Activated T-cell treated with anti-CD3 and anti-CD28 coated beads, Interleukin-2, amount 50 U/mL, for 72 hours (primary cell): ENCODE measurements at regions not wholly inside any gene's neighbourhood (a gene's known extent, or its start where the extent isn't known, plus 50 kb on each side); places are given as distances from the start of the nearest gene placed in this dataset.

Source experiments
- ATAC-seq, 2 donors: fragments of 150-1000 bp; cut with Tn5 transposase; replicated peaks in 1 of 2; 2 replicates each; pipeline ENCODE4 v1.10.0; 2021; ENCODE audit warnings: moderate library complexity in 2 of 2, mild to moderate bottlenecking in 1 of 2
- DNase-seq, 2 donors: peaks; one replicate each; pipeline ENCODE4 v3.0.0; 2021 to 2022; ENCODE audit warnings: mixed read lengths in 1 of 2
- H3K27ac Mint-ChIP-seq: one replicate; pipeline ENCODE4 v1.8.0; 2022; ENCODE audit warnings: mild to moderate bottlenecking, moderate library complexity, mixed read lengths
- H3K27me3 Mint-ChIP-seq: one replicate; pipeline ENCODE4 v1.8.0; 2022; ENCODE audit warnings: low read depth, mixed read lengths
- H3K36me3 Mint-ChIP-seq, 2 donors: one replicate each; pipeline ENCODE4 v1.8.0; 2022; ENCODE audit warnings: mixed read lengths in 2 of 2, mild to moderate bottlenecking in 1 of 2; ENCODE audit not compliant: insufficient read depth in 2 of 2
- H3K4me1 Mint-ChIP-seq: one replicate; pipeline ENCODE4 v1.8.0; 2022; ENCODE audit warnings: low read depth, mixed read lengths
- H3K4me3 Mint-ChIP-seq, 2 donors: one replicate each; pipeline ENCODE4 v1.8.0; 2022; ENCODE audit warnings: mild to moderate bottlenecking in 2 of 2, mixed read lengths in 2 of 2, moderate library complexity in 2 of 2
- H3K9me3 Mint-ChIP-seq, 2 donors: one replicate each; pipeline ENCODE4 v1.8.0; 2022; ENCODE audit warnings: mixed read lengths in 2 of 2

DNA sequence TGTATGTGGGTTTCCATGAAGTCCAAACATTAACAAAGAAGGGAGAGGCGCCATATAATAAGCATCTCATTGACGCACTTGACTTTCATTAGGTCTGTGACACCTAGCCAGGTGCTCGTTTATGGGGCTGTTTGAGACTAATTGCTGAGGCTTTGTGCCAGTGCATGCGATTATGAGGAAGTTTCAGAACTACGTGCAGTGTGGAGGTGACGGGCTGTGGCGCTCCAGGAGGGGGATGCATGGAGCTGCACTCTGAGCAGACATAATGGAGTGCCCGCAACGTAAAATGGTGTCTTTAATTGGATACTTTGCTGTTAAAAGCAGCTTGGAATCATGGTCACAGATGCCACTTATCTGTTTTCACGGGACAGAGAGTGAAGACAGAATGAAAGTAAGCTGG is 223.2 kb downstream of the FGF9 start:
- peaks cover 6% of the 10 kb centered on the region for H3K27me3 Mint-ChIP-seq
- H3K4me1 Mint-ChIP-seq = peaks cover 6% of the 10 kb centered on the region
- H3K9me3 Mint-ChIP-seq = no peaks in the 10 kb centered on the region
- ATAC-seq = no peak
- no peak overlapping the region for H3K4me3 Mint-ChIP-seq
- no peak for DNase-seq
- peak overlapping the region; percentile 34 for H3K27ac Mint-ChIP-seq
- H3K36me3 Mint-ChIP-seq = no peaks in the 10 kb centered on the region

DNA sequence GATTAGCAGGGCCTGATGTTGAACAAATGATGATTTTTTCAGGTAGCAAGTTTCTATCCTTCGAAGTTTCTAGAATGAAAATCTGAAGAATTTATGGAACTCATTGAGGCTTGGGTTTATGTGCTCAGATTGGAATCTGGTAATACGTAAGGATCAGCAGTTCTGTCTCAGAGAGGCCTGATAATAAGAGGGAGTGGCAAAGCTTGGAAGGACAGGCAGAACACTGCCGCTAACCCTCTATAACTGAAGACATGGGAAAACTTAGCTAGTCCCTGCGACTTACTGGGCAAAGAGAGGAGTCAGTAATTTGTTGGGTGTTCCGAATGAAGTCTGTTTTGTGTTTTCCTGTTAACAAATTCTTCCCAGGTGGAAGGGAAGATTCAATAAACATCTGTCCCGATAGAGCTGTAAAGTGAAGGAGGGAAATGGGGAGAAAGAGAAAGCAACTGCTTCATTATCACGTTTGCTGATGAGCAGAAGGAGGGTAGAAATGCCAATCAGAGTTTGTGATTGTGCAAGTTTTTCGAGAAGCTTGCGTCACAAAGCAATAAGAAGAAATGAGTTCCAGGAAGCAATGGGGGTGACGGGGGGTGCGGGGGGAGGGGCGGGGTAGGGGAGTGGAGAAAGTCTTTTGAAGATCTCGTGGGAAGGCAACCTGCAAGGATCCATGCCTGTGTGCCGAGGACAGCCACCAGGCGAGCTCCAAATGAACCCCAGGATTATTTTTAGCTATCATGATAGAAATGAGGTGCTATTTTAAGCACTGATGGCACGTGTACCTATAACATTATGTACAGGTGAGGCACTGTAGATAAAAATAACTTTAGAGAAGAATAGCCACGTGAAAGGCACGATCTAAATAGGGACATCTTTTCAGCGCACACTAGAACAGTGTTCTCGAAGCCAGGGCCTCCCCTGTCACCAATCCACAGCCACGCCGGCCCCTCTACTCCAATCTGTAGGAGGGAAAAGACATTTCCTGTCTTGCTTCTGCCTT is 224.1 kb downstream of the FGF9 start:
- no peaks in the 10 kb centered on the region for H3K9me3 Mint-ChIP-seq
- H3K4me1 Mint-ChIP-seq = peaks cover 6% of the 10 kb centered on the region
- H3K27ac Mint-ChIP-seq = no peak overlapping the region
- no peak for ATAC-seq
- no peaks in the 10 kb centered on the region for H3K36me3 Mint-ChIP-seq
- H3K27me3 Mint-ChIP-seq = peaks cover 6% of the 10 kb centered on the region
- no peak for DNase-seq
- H3K4me3 Mint-ChIP-seq = no peak overlapping the region

DNA sequence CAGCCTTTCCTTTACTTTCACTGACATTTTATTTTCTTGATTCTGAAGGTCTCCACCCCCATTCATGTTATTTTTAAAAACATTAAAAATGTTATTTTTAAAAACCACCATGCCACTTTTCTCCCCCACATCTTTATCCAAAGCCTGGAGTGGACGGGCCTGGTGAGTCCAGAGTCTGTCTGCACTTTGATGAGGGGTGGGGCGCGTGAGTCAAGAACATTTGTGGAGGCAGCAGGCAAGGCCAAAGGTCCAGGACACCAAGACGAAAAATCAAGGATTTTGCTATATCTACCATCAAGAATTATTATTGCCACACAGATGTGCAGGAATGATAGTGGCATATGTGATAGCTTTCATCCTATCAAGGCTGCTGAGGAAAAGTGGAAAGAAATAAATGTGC is 224.9 kb downstream of the FGF9 start:
- DNase-seq (no peak), ATAC-seq (no peak)
- Mint-ChIP-seq H3K4me1 (peaks cover 6% of the 10 kb centered on the region), H3K36me3 (no peaks in the 10 kb centered on the region), H3K4me3 (no peak overlapping the region), H3K27me3 (peaks cover 6% of the 10 kb centered on the region), H3K9me3 (no peaks in the 10 kb centered on the region), H3K27ac (no peak overlapping the region)

DNA sequence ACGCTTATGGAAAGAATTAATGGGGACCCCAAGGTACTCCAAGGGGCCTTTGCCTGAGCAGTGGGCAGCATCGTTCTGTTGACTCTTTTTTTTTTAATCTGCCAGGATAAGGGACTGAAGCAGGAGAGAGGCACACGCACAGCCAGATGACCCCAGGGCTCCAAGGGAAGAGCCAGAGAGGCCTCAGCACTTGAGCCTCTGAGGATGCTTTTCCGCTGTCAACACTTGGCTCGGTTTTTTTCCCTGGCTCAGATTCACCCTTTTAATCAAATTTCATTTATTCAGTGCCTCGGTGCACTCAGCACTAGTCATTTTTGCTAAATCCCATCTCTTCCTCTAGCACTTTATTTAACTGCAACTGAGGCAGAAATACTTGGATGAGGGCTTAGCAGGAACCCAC is 226.3 kb downstream of the FGF9 start:
- no peak for DNase-seq
- Mint-ChIP-seq H3K9me3 (no peaks in the 10 kb centered on the region), H3K27ac (no peak overlapping the region), H3K27me3 (peaks cover 6% of the 10 kb centered on the region), H3K36me3 (no peaks in the 10 kb centered on the region), H3K4me3 (no peak overlapping the region), H3K4me1 (peaks cover 6% of the 10 kb centered on the region)
- ATAC-seq = no peak

DNA sequence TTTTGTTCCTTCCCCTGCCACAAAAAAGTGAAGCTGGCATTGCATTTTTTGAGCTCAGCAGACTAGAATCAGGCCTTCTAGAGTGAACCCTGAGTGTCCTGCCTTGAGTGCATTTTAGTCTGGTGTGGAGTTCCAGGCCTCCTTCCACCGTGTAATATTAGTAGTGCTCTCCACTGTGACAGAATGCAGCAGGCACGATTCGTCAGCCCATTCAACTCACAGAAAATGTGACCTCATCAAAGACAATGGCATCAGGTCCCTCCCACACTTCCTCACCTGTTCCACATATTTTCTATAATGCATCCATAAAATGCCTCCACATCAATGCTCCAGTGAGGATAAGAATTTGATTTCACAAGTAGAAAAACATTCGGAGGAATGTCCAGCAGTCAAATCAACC is 227.6 kb downstream of the FGF9 start:
- ATAC-seq = no peak
- Mint-ChIP-seq H3K4me3 (no peak overlapping the region), H3K27ac (no peak overlapping the region), H3K4me1 (peaks cover 6% of the 10 kb centered on the region), H3K27me3 (peaks cover 6% of the 10 kb centered on the region), H3K9me3 (no peaks in the 10 kb centered on the region), H3K36me3 (no peaks in the 10 kb centered on the region)
- DNase-seq = no peak

DNA sequence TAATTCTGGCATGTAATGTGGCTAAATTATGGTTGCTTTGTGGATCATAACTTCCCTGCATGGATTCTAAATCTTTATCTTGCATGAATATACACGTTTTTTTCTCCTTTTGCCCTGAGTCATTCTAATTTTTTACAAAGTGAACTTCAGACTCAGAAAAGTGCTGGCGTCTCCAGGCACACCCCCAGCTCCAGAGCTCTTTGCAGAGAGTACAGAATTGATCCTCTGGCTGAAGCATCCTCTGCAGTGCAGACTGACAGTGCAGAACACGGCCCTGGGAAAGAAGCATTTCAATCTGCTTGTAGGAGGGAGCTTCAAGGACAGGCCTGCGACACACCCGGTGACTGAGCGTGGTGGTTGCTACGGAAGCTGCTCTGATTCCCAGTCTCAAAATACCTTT is 228.1 kb downstream of the FGF9 start:
- no peak overlapping the region for H3K4me3 Mint-ChIP-seq
- DNase-seq = no peak
- peaks cover 6% of the 10 kb centered on the region for H3K27me3 Mint-ChIP-seq
- H3K4me1 Mint-ChIP-seq = peaks cover 6% of the 10 kb centered on the region
- no peak overlapping the region for H3K27ac Mint-ChIP-seq
- no peak for ATAC-seq
- no peaks in the 10 kb centered on the region for H3K36me3 Mint-ChIP-seq
- no peaks in the 10 kb centered on the region for H3K9me3 Mint-ChIP-seq

DNA sequence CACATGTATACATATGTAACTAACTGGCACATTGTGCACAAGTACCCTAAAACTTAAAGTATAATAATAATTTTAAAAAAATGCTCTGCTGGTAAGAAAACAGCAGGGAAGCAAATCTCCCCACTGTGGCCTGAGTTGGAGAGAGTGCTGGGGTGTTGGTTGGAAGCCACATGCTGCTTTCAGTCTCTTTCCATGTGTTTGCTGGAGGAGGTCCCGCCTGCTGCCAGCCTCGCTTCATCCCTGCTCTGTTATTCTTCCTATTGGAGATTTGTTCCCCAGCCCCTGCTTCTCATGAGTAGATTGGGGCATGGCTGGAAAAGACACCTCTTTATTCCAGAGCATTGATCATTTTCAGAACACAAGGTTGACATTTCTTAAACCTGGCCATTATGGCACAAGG is 230.5 kb downstream of the FGF9 start:
- ATAC-seq = no peak
- no peaks in the 10 kb centered on the region for H3K36me3 Mint-ChIP-seq
- no peak overlapping the region for H3K27ac Mint-ChIP-seq
- H3K9me3 Mint-ChIP-seq = no peaks in the 10 kb centered on the region
- DNase-seq = no peak
- no peaks in the 10 kb centered on the region for H3K27me3 Mint-ChIP-seq
- H3K4me3 Mint-ChIP-seq = no peak overlapping the region
- no peaks in the 10 kb centered on the region for H3K4me1 Mint-ChIP-seq

DNA sequence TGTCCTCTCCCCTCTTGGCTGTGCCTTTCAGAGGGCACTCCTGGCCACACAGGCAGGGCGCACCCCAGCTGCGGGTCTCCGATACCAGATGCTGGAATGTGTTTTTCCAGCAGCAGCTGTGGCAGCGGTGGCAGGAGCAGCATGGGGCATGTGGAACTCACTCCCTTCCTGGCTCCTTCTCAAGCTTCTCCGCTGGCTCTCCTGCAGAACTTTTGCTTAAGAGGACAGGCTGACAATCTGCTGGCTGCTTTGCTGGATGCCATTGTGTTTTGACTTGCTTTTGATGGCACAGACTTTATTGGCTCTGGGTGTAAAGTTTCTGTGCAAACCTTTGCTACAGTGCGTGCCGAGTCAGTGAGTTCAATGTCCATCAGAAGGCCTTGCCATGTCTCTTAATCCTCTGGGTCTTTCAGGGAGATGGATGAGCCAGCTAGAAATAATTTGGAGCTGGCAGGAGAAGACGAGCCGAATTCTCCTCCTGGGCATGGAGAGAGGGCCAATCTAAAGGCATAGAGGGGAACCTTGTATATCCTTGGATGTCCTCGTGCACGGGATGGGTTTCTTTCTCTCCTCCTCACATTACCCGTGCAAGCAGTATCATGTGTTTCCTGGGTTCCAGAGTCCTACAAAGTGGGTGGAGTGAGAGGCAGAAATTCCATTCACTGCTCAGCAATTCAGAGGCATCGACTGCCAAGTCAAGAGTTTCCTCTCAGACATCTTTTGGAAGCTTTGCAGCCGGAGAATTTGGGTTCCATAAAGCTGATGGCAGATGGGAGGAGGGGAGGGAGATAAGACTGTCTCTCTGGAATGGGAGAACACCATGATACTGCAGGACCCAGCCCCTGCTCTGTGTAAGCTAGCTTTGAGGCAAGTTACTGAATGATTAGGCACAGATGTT is 231.2 kb downstream of the FGF9 start:
- Mint-ChIP-seq H3K36me3 (no peaks in the 10 kb centered on the region), H3K27ac (no peak overlapping the region)
- DNase-seq = no peak

DNA sequence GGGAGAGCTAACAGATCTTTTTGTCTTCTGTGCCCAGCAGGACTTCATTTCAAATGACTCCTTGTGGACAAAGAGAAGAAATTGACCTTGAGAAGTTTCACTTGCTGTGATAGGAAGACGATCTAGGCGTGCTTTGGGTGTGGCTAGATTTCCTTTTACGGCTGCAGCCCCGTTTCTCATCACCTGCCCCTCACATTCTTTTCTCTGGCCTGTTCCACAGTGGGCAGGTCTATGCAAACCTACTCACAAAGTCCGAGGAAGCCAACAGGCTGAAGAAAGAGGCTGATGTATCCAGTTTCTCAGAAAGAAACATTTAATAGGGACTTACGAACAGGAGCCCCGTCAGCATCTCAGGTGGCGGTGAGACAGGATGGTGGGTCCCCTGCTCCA is 231.8 kb downstream of the FGF9 start:
- Mint-ChIP-seq H3K27me3 (no peaks in the 10 kb centered on the region), H3K36me3 (no peaks in the 10 kb centered on the region), H3K4me3 (no peak overlapping the region), H3K4me1 (no peaks in the 10 kb centered on the region), H3K27ac (no peak overlapping the region), H3K9me3 (no peaks in the 10 kb centered on the region)
- no peak for ATAC-seq
- no peak for DNase-seq

More for the DNA sequence above, 231.2 kb downstream of the FGF9 start:
- ATAC-seq = no peak
- H3K4me1 Mint-ChIP-seq = no peaks in the 10 kb centered on the region
- H3K9me3 Mint-ChIP-seq = no peaks in the 10 kb centered on the region
- no peaks in the 10 kb centered on the region for H3K27me3 Mint-ChIP-seq
- H3K4me3 Mint-ChIP-seq = no peak overlapping the region

DNA sequence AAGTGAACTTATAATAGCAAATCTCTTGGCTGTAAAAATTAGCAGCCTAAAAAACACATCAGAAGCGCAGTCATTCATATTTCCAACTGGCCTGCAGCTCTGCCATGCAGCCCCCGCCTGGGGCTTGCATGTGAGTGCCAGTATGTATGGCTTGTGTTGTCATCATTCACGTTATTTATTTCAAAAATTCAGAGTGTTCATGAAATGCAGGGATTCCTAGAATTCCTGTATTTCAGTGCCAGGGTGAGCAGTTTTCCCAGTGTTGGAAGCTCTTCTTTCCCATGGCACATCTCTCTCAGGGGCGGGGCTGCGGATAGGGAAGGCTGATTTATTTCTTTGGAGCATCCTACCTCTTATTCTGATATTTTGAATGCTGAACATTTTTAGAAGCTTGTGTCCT is 234.6 kb downstream of the FGF9 start:
- Mint-ChIP-seq H3K4me3 (no peak overlapping the region), H3K27me3 (no peaks in the 10 kb centered on the region), H3K4me1 (no peaks in the 10 kb centered on the region), H3K27ac (no peak overlapping the region), H3K36me3 (no peaks in the 10 kb centered on the region), H3K9me3 (no peaks in the 10 kb centered on the region)
- no peak for DNase-seq
- no peak for ATAC-seq

DNA sequence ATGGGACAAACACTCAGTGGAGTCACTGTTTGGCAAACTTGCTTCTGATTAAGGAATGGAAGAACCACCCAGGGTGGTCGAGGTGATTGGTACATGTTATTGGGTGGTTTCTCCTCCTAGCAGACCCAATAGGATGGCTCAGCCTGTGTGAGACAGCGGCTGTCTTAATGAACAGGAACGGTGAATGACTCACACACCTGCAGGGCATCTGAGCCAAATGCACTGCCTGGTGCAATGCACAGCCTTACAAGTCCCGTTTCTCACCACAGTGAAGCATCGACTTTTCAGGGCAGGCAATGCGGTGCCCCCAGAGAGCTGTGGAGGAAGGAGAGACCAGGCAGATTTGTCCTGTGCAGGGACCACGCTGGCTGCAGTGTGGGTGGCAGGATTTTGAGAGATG is 238.5 kb downstream of the FGF9 start:
- H3K36me3 Mint-ChIP-seq = no peaks in the 10 kb centered on the region
- no peaks in the 10 kb centered on the region for H3K9me3 Mint-ChIP-seq
- DNase-seq = no peak
- H3K27me3 Mint-ChIP-seq = no peaks in the 10 kb centered on the region
- H3K4me1 Mint-ChIP-seq = no peaks in the 10 kb centered on the region
- no peak overlapping the region for H3K27ac Mint-ChIP-seq
- no peak for ATAC-seq
- H3K4me3 Mint-ChIP-seq = no peak overlapping the region

DNA sequence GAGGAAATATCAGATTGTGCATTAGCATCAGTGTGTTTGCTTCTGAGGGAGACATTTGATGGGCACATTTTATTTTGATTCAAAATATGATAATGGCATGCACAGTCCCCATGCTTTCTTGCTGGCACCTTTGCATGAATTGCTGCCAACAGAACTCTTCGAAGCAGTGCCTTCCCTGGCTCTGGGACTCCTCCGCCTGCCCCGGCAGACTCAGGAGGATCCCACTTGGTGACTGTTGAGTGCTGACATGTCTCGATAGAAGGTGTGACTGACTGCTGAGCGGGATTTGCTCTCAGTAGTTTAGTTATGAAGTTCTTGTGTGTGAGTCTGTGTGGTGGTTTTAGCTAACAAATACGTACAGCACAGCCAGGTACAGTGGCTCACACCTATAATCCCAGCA is 239.7 kb downstream of the FGF9 start:
- no peak for DNase-seq
- H3K4me1 Mint-ChIP-seq = no peaks in the 10 kb centered on the region
- H3K27ac Mint-ChIP-seq = no peak overlapping the region
- no peaks in the 10 kb centered on the region for H3K36me3 Mint-ChIP-seq
- no peak overlapping the region for H3K4me3 Mint-ChIP-seq
- ATAC-seq = no peak
- no peaks in the 10 kb centered on the region for H3K27me3 Mint-ChIP-seq
- H3K9me3 Mint-ChIP-seq = no peaks in the 10 kb centered on the region

DNA sequence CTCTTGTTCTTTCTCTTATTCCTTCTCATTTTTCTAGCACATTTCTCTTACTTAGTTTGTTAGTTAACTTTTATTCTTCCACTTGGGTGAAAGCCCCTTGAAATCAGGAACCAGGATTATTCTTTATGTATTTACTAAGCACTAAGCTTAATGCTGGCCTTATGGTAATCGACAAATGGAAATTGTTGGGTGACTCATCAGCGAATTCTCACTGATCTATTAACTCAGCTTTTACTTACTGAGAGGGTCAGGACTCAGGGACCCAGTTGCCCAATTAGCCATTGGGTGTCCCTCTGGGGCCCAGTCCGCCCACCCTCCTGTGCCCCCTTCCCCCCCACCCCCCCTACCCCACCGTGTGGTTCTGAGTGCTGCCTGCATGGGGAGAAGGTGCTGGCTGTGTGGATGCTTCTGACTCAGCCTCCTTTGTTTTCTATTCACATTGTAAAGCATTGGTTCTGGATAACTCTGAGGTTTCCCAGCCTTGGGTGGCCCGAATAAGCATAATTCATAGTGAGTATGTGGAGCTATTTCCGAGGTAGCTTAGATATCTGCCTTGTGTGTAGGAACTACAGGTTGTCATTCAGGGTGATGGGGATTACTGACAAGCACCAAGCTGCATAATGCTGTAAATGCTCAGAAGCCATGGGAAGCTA is 240.9 kb downstream of the FGF9 start:
- H3K27ac Mint-ChIP-seq = no peak overlapping the region
- no peaks in the 10 kb centered on the region for H3K9me3 Mint-ChIP-seq
- no peaks in the 10 kb centered on the region for H3K4me1 Mint-ChIP-seq
- DNase-seq = no peak
- no peak for ATAC-seq
- no peaks in the 10 kb centered on the region for H3K27me3 Mint-ChIP-seq
- no peaks in the 10 kb centered on the region for H3K36me3 Mint-ChIP-seq
- no peak overlapping the region for H3K4me3 Mint-ChIP-seq
